Caco-2 (cell line): ENCODE measurements at regions not wholly inside any gene's neighbourhood (a gene's known extent, or its start where the extent isn't known, plus 50 kb on each side); places are given as distances from the start of the nearest gene placed in this dataset.

Source experiments
- BruUV-seq: library from RNA; stranded (reverse); fragments of 400-500 nt; replicated peaks from 2 replicates; lab custom pipeline; 2021; lab: Mats Ljungman, UMichigan
- CTCF ChIA-PET: fragments of 300-600 bp; sonication (Branson Sonifier 250); formaldehyde crosslinking; loops from one replicate; lab custom pipeline; 2022; ENCODE audit warnings: antibody characterized with exemption; lab: Charles Lee
- POLR2A ChIA-PET: fragments of 300-600 bp; sonication (Branson Sonifier 250); formaldehyde crosslinking; loops from one replicate; lab custom pipeline; 2022; ENCODE audit warnings: antibody characterized with exemption; lab: Charles Lee
- DNase-seq, 2 experiments: peaks; one replicate each; pipeline versions ENCODE4 v3.0.0 to v3.0.0-alpha.2; 2020 to 2022
- H3K27me3 ChIP-seq: replicated peaks from 2 replicates; pipeline ENCODE4 v1.6.0; 2011; ENCODE audit warnings: low read length; ENCODE audit not compliant: control insufficient read depth, insufficient read depth
- H3K36me3 ChIP-seq: 2 replicates; pipeline ENCODE4 v1.5.1; 2011; ENCODE audit warnings: low read length; ENCODE audit not compliant: control insufficient read depth, insufficient read depth
- H3K4me1 ChIP-seq: fragments of 250-450 bp; sonication (Bioruptor Pico); 2 replicates; pipeline ENCODE4 v1.5.1; 2020; ENCODE audit warnings: mild to moderate bottlenecking
- H3K4me3 ChIP-seq: 2 replicates; pipeline ENCODE4 v1.5.1; 2011; ENCODE audit warnings: low read depth, mild to moderate bottlenecking, control low read depth, low read length
- H3K9me3 ChIP-seq: fragments of 250-450 bp; sonication (Bioruptor Pico); 2 replicates; pipeline ENCODE4 v1.5.1; 2020; ENCODE audit warnings: mild to moderate bottlenecking, moderate library complexity
- H3K27ac Mint-ChIP-seq: one replicate; pipeline ENCODE4 v1.8.0; 2022; ENCODE audit warnings: mixed read lengths; ENCODE audit not compliant: unreplicated experiment
- H3K27me3 Mint-ChIP-seq: one replicate; pipeline ENCODE4 v1.8.0; 2022; ENCODE audit warnings: mixed read lengths; ENCODE audit not compliant: insufficient read depth, unreplicated experiment
- H3K36me3 Mint-ChIP-seq: one replicate; pipeline ENCODE4 v1.8.0; 2022; ENCODE audit warnings: mild to moderate bottlenecking, mixed read lengths; ENCODE audit not compliant: insufficient read depth, unreplicated experiment
- H3K4me1 Mint-ChIP-seq: one replicate; pipeline ENCODE4 v1.8.0; 2022; ENCODE audit warnings: low read depth, mixed read lengths; ENCODE audit not compliant: unreplicated experiment
- H3K4me3 Mint-ChIP-seq: one replicate; pipeline ENCODE4 v1.8.0; 2022; ENCODE audit warnings: mild to moderate bottlenecking, moderate library complexity, mixed read lengths; ENCODE audit not compliant: unreplicated experiment
- H3K9me3 Mint-ChIP-seq: one replicate; pipeline ENCODE4 v1.8.0; 2022; ENCODE audit warnings: mixed read lengths; ENCODE audit not compliant: unreplicated experiment
- intact Hi-C: fragments of 100-400 bp; cut with micrococcal nuclease; formaldehyde crosslinking; loops from one replicate; pipeline ENCODE4 v1.10.0; 2022; ENCODE audit not compliant: unreplicated experiment
- TF ChIP-seq, protein P1 (sequence below), 2 experiments: fragments of 200-600 bp in 1 of 2; IDR thresholded peaks; 1 replicate in 1 of 2; 2 replicates in 1 of 2; pipeline versions ENCODE4 v1.5.1 to v1.8.0; 2011 to 2022; ENCODE audit warnings: antibody characterized with exemption in 1 of 2, control low read depth in 1 of 2, inconsistent platforms in 1 of 2, low read depth in 1 of 2, low read length in 1 of 2, mild to moderate bottlenecking in 1 of 2, moderate library complexity in 1 of 2; ENCODE audit not compliant: insufficient read depth in 1 of 2, severe bottlenecking in 1 of 2, unreplicated experiment in 1 of 2

DNA sequence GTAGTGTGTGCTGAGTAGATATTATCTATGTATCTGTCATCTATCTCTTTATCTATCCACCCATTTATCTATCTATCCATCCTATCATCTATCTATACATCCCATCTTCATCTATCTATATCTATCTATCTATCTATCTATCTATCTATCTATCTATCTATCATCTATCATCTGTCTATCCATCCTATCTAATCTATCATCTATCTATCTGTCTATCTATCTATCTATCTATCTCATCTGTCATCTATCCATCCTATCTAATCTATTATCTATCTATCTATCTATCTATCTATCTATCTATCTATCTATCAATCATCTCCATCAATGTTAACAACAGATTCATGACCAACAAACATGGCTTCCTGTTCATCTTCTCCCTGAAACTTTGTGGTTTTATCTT lies 90.5 kb upstream of the SLC24A3 start:
- no peak overlapping the region for H3K4me3 ChIP-seq
- H3K36me3 Mint-ChIP-seq: no peaks in the 10 kb centered on the region
- H3K27me3 Mint-ChIP-seq: peaks cover 3% of the 10 kb centered on the region
- H3K4me1 Mint-ChIP-seq: no peaks in the 10 kb centered on the region
- DNase-seq: no peak
- CTCF ChIA-PET: no interaction called here
- no peaks in the 10 kb centered on the region for H3K9me3 ChIP-seq
- intact Hi-C loops: no loop called here
- no peaks in the 10 kb centered on the region for H3K4me1 ChIP-seq
- no TSS peak for BruUV-seq
- TF ChIP-seq, protein P1, sequence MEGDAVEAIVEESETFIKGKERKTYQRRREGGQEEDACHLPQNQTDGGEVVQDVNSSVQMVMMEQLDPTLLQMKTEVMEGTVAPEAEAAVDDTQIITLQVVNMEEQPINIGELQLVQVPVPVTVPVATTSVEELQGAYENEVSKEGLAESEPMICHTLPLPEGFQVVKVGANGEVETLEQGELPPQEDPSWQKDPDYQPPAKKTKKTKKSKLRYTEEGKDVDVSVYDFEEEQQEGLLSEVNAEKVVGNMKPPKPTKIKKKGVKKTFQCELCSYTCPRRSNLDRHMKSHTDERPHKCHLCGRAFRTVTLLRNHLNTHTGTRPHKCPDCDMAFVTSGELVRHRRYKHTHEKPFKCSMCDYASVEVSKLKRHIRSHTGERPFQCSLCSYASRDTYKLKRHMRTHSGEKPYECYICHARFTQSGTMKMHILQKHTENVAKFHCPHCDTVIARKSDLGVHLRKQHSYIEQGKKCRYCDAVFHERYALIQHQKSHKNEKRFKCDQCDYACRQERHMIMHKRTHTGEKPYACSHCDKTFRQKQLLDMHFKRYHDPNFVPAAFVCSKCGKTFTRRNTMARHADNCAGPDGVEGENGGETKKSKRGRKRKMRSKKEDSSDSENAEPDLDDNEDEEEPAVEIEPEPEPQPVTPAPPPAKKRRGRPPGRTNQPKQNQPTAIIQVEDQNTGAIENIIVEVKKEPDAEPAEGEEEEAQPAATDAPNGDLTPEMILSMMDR (IDR thresholded peaks at IDR 0.05; ENCODE audit: insufficient read depth in 1 of 2, low read depth in 1 of 2, low read length in 1 of 2, severe bottlenecking in 1 of 2, unreplicated experiment in 1 of 2): no peak
- H3K4me3 Mint-ChIP-seq: no peak overlapping the region
- no peak overlapping the region for H3K27ac Mint-ChIP-seq
- POLR2A ChIA-PET: interaction anchor here (0.5 kb wide), 1 partner anchor 64 kb away, joined by 3 read pairs; no protein-coding TSS in a partner anchor
- no peaks in the 10 kb centered on the region for H3K27me3 ChIP-seq
- H3K9me3 Mint-ChIP-seq: no peaks in the 10 kb centered on the region
- no peaks in the 10 kb centered on the region for H3K36me3 ChIP-seq

DNA sequence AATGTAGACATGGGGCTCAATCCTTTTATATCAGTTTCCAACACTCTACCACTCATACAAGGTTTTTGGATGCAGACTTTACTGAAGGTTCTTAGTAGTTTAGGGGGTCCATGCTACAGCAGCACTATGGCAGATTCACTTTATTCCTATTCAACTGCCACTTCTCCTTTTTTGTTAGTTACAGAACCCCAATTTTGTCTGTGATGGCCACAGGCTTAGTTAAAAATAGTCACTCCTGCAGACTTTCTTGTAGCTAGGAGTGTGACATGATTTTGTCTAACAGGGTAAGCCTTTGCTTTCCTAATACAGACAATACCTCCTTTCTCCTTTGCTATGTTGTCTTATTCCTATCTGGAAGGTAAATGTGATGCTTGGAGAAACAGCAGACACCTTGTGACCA lies 90.0 kb upstream of the SLC24A3 start:
- no peaks in the 10 kb centered on the region for H3K9me3 Mint-ChIP-seq
- no peaks in the 10 kb centered on the region for H3K4me1 Mint-ChIP-seq
- H3K4me3 Mint-ChIP-seq: no peak overlapping the region
- no peaks in the 10 kb centered on the region for H3K27me3 ChIP-seq
- DNase-seq: no peak
- no peak overlapping the region for H3K4me3 ChIP-seq
- ChIA-PET POLR2A (no interaction called here), CTCF (no interaction called here)
- peaks cover 3% of the 10 kb centered on the region for H3K27me3 Mint-ChIP-seq
- no TSS peak for BruUV-seq
- H3K36me3 Mint-ChIP-seq: no peaks in the 10 kb centered on the region
- no peaks in the 10 kb centered on the region for H3K9me3 ChIP-seq
- no peak overlapping the region for H3K27ac Mint-ChIP-seq
- no peaks in the 10 kb centered on the region for H3K36me3 ChIP-seq
- no peaks in the 10 kb centered on the region for H3K4me1 ChIP-seq
- intact Hi-C loops: no loop called here
- TF ChIP-seq, protein P1 (IDR thresholded peaks at IDR 0.05; ENCODE audit: insufficient read depth in 1 of 2, low read depth in 1 of 2, low read length in 1 of 2, severe bottlenecking in 1 of 2, unreplicated experiment in 1 of 2): no peak

DNA sequence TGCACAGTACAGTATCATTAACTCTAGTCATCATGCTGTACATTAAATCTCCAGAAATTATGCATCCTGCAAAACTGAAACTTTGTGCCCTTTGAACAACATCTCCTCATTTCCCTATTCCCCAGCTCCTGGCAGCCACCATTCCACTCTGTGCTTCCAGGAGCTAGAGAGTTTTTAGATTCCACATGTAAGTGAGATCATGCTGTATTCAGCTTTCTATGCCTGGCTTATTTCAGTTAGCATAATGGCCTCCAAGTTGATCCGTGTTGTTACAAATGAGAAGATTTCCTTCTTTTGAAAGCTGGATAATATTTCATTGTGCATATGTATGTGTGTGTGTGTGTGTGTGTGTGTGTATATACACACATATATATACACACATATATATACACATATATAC lies 86.9 kb upstream of the SLC24A3 start:
- H3K36me3 ChIP-seq: no peaks in the 10 kb centered on the region
- CTCF ChIA-PET: no interaction called here
- intact Hi-C loops: no loop called here
- DNase-seq: no peak
- no peaks in the 10 kb centered on the region for H3K9me3 ChIP-seq
- POLR2A ChIA-PET: no interaction called here
- no TSS peak for BruUV-seq
- no peak overlapping the region for H3K4me3 Mint-ChIP-seq
- H3K9me3 Mint-ChIP-seq: no peaks in the 10 kb centered on the region
- no peaks in the 10 kb centered on the region for H3K36me3 Mint-ChIP-seq
- no peaks in the 10 kb centered on the region for H3K4me1 ChIP-seq
- H3K27ac Mint-ChIP-seq: no peak overlapping the region
- H3K27me3 Mint-ChIP-seq: peaks cover 8% of the 10 kb centered on the region
- no peaks in the 10 kb centered on the region for H3K27me3 ChIP-seq
- no peak overlapping the region for H3K4me3 ChIP-seq
- H3K4me1 Mint-ChIP-seq: no peaks in the 10 kb centered on the region
- TF ChIP-seq, protein P1 (IDR thresholded peaks at IDR 0.05; ENCODE audit: insufficient read depth in 1 of 2, low read depth in 1 of 2, low read length in 1 of 2, severe bottlenecking in 1 of 2, unreplicated experiment in 1 of 2): no peak
